ENCODE measurements at regions not wholly inside any gene's neighbourhood (a gene's known extent, or its start where the extent isn't known, plus 50 kb on each side); places are given as distances from the start of the nearest gene placed in this dataset.

DNA sequence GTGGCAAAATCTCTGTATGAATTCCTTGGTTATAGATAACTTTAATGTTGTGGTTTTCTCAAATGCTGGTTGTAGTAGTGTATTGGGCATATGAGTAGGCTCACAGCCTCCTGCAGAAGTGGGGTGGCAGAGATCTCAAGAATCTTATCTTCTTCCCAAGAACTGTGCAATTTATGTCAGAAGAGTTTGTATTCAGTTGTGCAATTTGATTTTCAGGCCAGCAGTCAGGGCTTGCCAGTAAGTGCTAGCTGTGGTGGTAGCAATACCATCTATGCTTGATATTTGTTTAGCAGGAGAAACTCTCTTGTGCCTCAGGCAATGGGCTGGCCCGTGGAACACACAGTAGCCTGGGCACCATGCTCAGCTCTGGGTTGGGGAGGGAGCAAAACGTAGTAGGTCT lies 58.4 kb upstream of the GOLIM4 start:
- TF ChIP-seq, protein P1, sequence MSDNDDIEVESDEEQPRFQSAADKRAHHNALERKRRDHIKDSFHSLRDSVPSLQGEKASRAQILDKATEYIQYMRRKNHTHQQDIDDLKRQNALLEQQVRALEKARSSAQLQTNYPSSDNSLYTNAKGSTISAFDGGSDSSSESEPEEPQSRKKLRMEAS (IDR thresholded peaks at IDR 0.05): no peak
- TF ChIP-seq CTCF (CRISPR knock-in tag; IDR thresholded peaks at IDR 0.05): no peak
- no peak for TF ChIP-seq FOXJ3 (CRISPR knock-in tag; IDR thresholded peaks at IDR 0.05; ENCODE audit: borderline replicate concordance)
- no peak for TF ChIP-seq POLR2AphosphoS5 (IDR thresholded peaks at IDR 0.05; ENCODE audit: low read depth, low read length)
- TF ChIP-seq TBP (CRISPR knock-in tag; IDR thresholded peaks at IDR 0.05): no peak
- no peak for TF ChIP-seq JUND (CRISPR knock-in tag; IDR thresholded peaks at IDR 0.05)
